Stomach (tissue), 8 donors: ENCODE measurements at regions not wholly inside any gene's neighbourhood (a gene's known extent, or its start where the extent isn't known, plus 50 kb on each side); places are given as distances from the start of the nearest gene placed in this dataset.

Experiments used
- DNase-seq, 2 donors: peaks; one replicate each; pipeline versions ENCODE4 v3.0.0 to v3.0.0-alpha.2; 2013 to 2019
- H3K27ac ChIP-seq, 5 donors: fragments of 200-600 bp in 4 of 5; sonication (generic) in 4 of 5; one replicate each; pipeline ENCODE4 v1.5.1; 2013 to 2019; ENCODE audit warnings: mild to moderate bottlenecking in 1 of 5, moderate library complexity in 1 of 5
- H3K27me3 ChIP-seq, 3 donors: fragments of 200-600 bp; sonication (generic); one replicate each; pipeline ENCODE4 v1.5.1; 2017 to 2019; ENCODE audit warnings: mixed run types in 1 of 3
- H3K36me3 ChIP-seq, 4 donors: fragments of 200-600 bp; sonication (generic); 1 replicate in 3 of 4; 2 replicates in 1 of 4; pipeline ENCODE4 v1.5.1; 2016 to 2019
- H3K4me1 ChIP-seq, 4 donors: fragments of 200-600 bp; sonication (generic); one replicate each; pipeline ENCODE4 v1.5.1; 2016 to 2019
- H3K4me3 ChIP-seq, 4 donors: fragments of 200-600 bp; sonication (generic) in 3 of 4; one replicate each; pipeline ENCODE4 v1.5.1; 2016 to 2019; ENCODE audit warnings: mild to moderate bottlenecking in 1 of 4
- H3K9me3 ChIP-seq, 4 donors: fragments of 200-600 bp; sonication (generic); one replicate each; pipeline ENCODE4 v1.5.1; 2016 to 2019
- EP300 ChIP-seq: sonication (generic); formaldehyde crosslinking; IDR thresholded peaks from one replicate; pipeline ENCODE4 v1.6.1; 2017; ENCODE audit warnings: antibody characterized with exemption
- POLR2A ChIP-seq, 4 donors: fragments of 450-650 bp; IDR thresholded peaks; one replicate each; pipeline ENCODE4 v1.6.1; 2016; ENCODE audit warnings: antibody characterized with exemption in 4 of 4, control low read depth in 2 of 4, mild to moderate bottlenecking in 1 of 4, moderate library complexity in 1 of 4
- POLR2AphosphoS5 ChIP-seq, 3 donors: sonication (generic); formaldehyde crosslinking; IDR thresholded peaks; one replicate each; pipeline ENCODE4 v1.6.1; 2016; ENCODE audit warnings: antibody characterized with exemption in 3 of 3
- WGBS, 5 donors: extraction: QIAGEN DNeasy Blood & Tissue Kit in 3 of 5; methylation state at CpG; one replicate each; pipeline versions ENCODE4 v1.1.5 to v1.1.7; 2013 to 2018; 5-methylcytosine and 5-hydroxymethylcytosine counted together
- intact Hi-C: fragments of 100-400 bp; cut with DNase I; formaldehyde crosslinking; loops from one replicate; pipeline ENCODE4 v1.15.1; 2023; ENCODE audit warnings: low total_unique reads
- TF ChIP-seq, protein P1 (sequence below), 7 experiments: fragments of 450-650 bp in 4 of 7; fragments of 200-600 bp in 3 of 7; sonication (generic) in 3 of 7; IDR thresholded peaks; one replicate each; pipeline ENCODE4 v1.5.1; 2016 to 2019; ENCODE audit warnings: antibody characterized with exemption in 7 of 7, control low read depth in 2 of 7, mild to moderate bottlenecking in 1 of 7
- donor health status: healthy with polysubstance abuse.
- donor health status: Bipolar disorder and iron deficiency.
- donor health status: healthy.

DNA sequence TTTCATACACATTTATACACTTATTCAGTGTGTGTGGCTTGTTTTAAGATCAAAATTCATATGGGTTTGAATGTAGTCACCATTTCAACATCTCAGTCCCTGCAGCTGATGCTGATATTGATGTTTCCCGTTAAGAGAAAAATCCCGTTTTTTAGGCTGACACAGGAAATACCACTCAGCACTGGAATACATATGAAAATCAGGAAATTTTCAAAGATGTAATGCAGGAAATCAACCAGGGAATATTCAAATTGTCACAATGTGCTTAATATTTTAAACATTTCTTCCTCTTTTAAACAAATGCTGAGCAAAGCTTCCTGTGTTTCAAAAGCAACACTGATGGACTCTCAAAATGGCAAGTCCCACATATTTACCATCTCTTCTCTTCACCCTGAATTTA is 94.5 kb upstream of the MARCKS start:
- intact Hi-C loops = no loop called here
- no peaks in the 10 kb centered on the region for H3K27me3 ChIP-seq
- 56 to 81% (median 72%) methylated on average over 2 of the region's 2 CpGs for WGBS, 5 donors
- H3K4me3 ChIP-seq = no peak overlapping the region
- no peaks in the 10 kb centered on the region for H3K9me3 ChIP-seq
- peak overlapping the region in 2 of 5 donors; percentile 27 to 63 for H3K27ac ChIP-seq
- TF ChIP-seq POLR2A (IDR thresholded peaks at IDR 0.05) (no peak), POLR2AphosphoS5 (IDR thresholded peaks at IDR 0.05) (no peak), EP300 (no peak)
- TF ChIP-seq, protein P1, sequence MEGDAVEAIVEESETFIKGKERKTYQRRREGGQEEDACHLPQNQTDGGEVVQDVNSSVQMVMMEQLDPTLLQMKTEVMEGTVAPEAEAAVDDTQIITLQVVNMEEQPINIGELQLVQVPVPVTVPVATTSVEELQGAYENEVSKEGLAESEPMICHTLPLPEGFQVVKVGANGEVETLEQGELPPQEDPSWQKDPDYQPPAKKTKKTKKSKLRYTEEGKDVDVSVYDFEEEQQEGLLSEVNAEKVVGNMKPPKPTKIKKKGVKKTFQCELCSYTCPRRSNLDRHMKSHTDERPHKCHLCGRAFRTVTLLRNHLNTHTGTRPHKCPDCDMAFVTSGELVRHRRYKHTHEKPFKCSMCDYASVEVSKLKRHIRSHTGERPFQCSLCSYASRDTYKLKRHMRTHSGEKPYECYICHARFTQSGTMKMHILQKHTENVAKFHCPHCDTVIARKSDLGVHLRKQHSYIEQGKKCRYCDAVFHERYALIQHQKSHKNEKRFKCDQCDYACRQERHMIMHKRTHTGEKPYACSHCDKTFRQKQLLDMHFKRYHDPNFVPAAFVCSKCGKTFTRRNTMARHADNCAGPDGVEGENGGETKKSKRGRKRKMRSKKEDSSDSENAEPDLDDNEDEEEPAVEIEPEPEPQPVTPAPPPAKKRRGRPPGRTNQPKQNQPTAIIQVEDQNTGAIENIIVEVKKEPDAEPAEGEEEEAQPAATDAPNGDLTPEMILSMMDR (IDR thresholded peaks at IDR 0.05) = no peak
- DNase-seq = no peak
- H3K36me3 ChIP-seq = no peaks in the 10 kb centered on the region
- peaks cover 0 to 18% (median 0%) of the 10 kb centered on the region in 4 donors for H3K4me1 ChIP-seq

DNA sequence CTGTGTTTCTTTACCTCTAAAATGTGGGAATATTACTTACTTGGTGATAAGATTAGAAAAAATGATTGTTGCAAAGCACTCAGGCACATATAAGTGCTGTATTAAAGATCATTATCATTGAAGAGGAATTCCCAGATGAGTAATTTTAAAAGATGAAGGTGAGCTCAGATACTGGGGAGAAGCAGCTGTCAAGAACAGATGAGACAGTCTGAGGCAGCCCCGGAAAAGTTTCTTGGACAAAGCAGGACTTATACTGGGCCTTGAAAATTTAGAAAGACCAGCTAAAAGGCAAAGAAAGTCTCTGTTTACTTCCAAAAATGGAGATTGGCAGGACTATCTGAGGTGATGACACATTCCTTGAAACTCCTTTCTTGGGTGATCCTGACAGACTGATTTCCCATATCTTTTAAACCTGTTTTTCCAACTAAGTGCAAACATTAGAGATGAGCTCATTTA is 93.8 kb upstream of the MARCKS start:
- TF ChIP-seq EP300 (no peak), POLR2AphosphoS5 (IDR thresholded peaks at IDR 0.05) (no peak), POLR2A (IDR thresholded peaks at IDR 0.05) (no peak)
- TF ChIP-seq, protein P1 (IDR thresholded peaks at IDR 0.05) = no peak
- Histone ChIP-seq H3K36me3 (no peaks in the 10 kb centered on the region), H3K9me3 (no peaks in the 10 kb centered on the region), H3K27ac (peak overlapping the region in 2 of 5 donors; percentile 27 to 63), H3K4me3 (no peak overlapping the region), H3K27me3 (no peaks in the 10 kb centered on the region), H3K4me1 (peaks cover 0 to 18% (median 0%) of the 10 kb centered on the region in 4 donors)
- no peak for DNase-seq
- intact Hi-C loops = no loop called here
- WGBS, 5 donors = 73 to 91% (median 79%) methylated on average over 1 of the region's 1 CpG

DNA sequence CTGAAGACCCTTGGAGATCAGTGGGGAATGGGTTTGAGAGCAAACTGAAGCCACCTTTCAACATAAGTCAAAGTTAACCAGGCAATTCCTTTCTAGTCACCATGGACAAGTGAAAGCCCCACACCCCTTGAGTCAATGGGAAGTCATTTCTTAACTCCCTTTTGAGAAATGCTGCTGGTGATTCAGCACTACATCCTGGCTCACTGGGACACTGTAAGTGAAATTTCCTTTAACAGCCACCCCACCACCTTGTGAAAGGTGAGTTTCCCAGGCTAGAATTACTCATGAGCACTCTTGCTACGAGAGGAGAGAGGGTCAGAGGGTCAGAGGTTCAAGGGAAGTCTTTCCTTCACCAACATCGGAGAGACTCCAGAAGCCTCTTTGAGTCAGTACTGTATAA is 93.3 kb upstream of the MARCKS start:
- Histone ChIP-seq H3K9me3 (no peaks in the 10 kb centered on the region), H3K27me3 (no peaks in the 10 kb centered on the region), H3K27ac (peak overlapping the region in 2 of 5 donors; percentile 27 to 63), H3K4me1 (peaks cover 0 to 14% (median 0%) of the 10 kb centered on the region in 4 donors), H3K4me3 (no peak overlapping the region), H3K36me3 (no peaks in the 10 kb centered on the region)
- peak in 1 of 2 donors; percentile 43 for DNase-seq
- TF ChIP-seq POLR2AphosphoS5 (IDR thresholded peaks at IDR 0.05) (no peak), EP300 (no peak), POLR2A (IDR thresholded peaks at IDR 0.05) (no peak)
- TF ChIP-seq, protein P1 (IDR thresholded peaks at IDR 0.05) = no peak
- WGBS, 5 donors = 44 to 81% (median 64%) methylated on average over 2 of the region's 2 CpGs
- intact Hi-C loops = no loop called here

DNA sequence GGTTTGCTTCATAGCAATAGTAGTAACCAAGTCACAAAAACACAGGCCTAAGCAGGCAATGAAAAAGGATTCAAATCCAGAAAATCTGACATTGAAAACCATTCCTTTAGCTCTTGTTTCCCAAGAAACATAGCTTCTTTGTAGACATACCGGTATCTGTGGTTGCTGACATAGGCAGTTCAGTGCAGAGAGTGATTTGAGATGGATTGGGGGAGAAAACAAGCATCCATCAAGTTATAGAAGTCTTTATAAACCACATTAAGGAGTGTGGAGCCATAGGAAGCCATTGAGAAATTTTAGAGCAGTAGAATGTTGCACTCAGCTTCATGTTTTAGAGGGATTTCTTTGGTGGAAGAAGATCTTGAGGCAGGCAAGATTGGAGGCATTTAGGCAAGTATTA is 91.2 kb upstream of the MARCKS start:
- no peaks in the 10 kb centered on the region for H3K36me3 ChIP-seq
- TF ChIP-seq POLR2AphosphoS5 (IDR thresholded peaks at IDR 0.05) = no peak
- no peak for TF ChIP-seq POLR2A (IDR thresholded peaks at IDR 0.05)
- TF ChIP-seq, protein P1 (IDR thresholded peaks at IDR 0.05) = no peak
- TF ChIP-seq EP300 = no peak
- H3K27ac ChIP-seq = no peak overlapping the region
- DNase-seq = no peak
- 89 to 95% (median 93%) methylated on average over 1 of the region's 1 CpG for WGBS, 5 donors
- no peaks in the 10 kb centered on the region for H3K9me3 ChIP-seq
- intact Hi-C loops = no loop called here
- H3K27me3 ChIP-seq = no peaks in the 10 kb centered on the region
- peaks cover 0 to 10% (median 0%) of the 10 kb centered on the region in 4 donors for H3K4me1 ChIP-seq
- no peak overlapping the region for H3K4me3 ChIP-seq
